Mucosa of rectum (tissue), 2 donors: ENCODE measurements at regions not wholly inside any gene's neighbourhood (a gene's known extent, or its start where the extent isn't known, plus 50 kb on each side); places are given as distances from the start of the nearest gene placed in this dataset.
"Not testable (repeated sequence)": the region's sequence is repeated elsewhere in the genome, so short reads cannot be mapped to it uniquely, and the experiment has no call there.

Experiments
- H3K27ac ChIP-seq, 2 donors: one replicate each; pipeline ENCODE4 v1.7.0; 2013; ENCODE audit warnings: inconsistent platforms in 2 of 2, low read depth in 2 of 2, low read length in 2 of 2
- H3K27me3 ChIP-seq, 2 donors: one replicate each; pipeline ENCODE4 v1.7.0; 2013; ENCODE audit warnings: low read length in 2 of 2; ENCODE audit not compliant: control insufficient read depth in 2 of 2, insufficient read depth in 2 of 2
- H3K36me3 ChIP-seq, 2 donors: one replicate each; pipeline ENCODE4 v1.7.0; 2013; ENCODE audit warnings: low read length in 2 of 2; ENCODE audit not compliant: control insufficient read depth in 2 of 2, insufficient read depth in 2 of 2
- H3K4me1 ChIP-seq, 2 donors: one replicate each; pipeline ENCODE4 v1.7.0; 2013; ENCODE audit warnings: low read length in 2 of 2, mild to moderate bottlenecking in 1 of 2; ENCODE audit not compliant: control insufficient read depth in 2 of 2, insufficient read depth in 2 of 2
- H3K4me3 ChIP-seq, 2 donors: one replicate each; pipeline ENCODE4 v1.7.0; 2013; ENCODE audit warnings: low read length in 2 of 2
- H3K9ac ChIP-seq, 2 donors: one replicate each; pipeline ENCODE4 v1.7.0; 2013; ENCODE audit warnings: low read length in 2 of 2, low read depth in 1 of 2, mild to moderate bottlenecking in 1 of 2
- H3K9me3 ChIP-seq, 2 donors: one replicate each; pipeline ENCODE4 v1.7.0; 2013; ENCODE audit warnings: low read length in 2 of 2; ENCODE audit not compliant: control insufficient read depth in 2 of 2
- donor health status: healthy.
- donor health status: Normal muscosa, but diverticular disease.

GRCh38 chrX:77223046-77223445 lies 224.1 kb upstream of the FGF16 start:
- no peak overlapping the region for H3K9ac ChIP-seq
- no peaks in the 10 kb centered on the region for H3K36me3 ChIP-seq
- H3K27me3 ChIP-seq, result no peaks in the 10 kb centered on the region
- no peaks in the 10 kb centered on the region for H3K9me3 ChIP-seq
- H3K27ac ChIP-seq, result no peak overlapping the region
- H3K4me1 ChIP-seq, result no peaks in the 10 kb centered on the region
- H3K4me3 ChIP-seq, result no peak overlapping the region

DNA sequence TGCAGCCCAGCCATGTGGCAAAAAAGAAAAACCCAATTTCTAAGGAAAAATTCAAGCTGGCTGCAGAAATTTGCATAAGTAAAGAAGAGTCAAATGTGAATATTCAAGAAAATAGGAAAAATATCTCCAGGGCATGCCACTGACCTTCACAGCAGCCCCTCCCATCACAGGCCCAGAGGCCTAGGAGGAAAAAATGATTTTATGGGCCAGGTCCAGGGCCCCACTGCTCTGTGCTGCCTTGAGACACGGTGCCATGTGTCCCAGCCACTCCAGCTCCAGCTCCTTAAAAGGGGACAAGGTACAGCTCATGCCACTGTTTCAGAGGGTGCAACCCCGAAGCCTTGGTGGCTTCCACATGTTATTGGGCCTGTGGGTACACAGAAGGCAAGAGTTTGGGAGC lies 182.7 kb upstream of the FGF16 start:
- no peak overlapping the region for H3K9ac ChIP-seq
- peaks cover 1 to 3% of the 10 kb centered on the region in 2 donors for H3K9me3 ChIP-seq

GRCh38 chrX:77275392-77275791 lies 171.8 kb upstream of the FGF16 start:
- H3K4me1 ChIP-seq, result no peaks in the 10 kb centered on the region
- no peak overlapping the region for H3K9ac ChIP-seq
- H3K27ac ChIP-seq, result no peak overlapping the region
- no peak overlapping the region for H3K4me3 ChIP-seq
- no peaks in the 10 kb centered on the region for H3K36me3 ChIP-seq
- H3K27me3 ChIP-seq, result no peaks in the 10 kb centered on the region
- H3K9me3 ChIP-seq, result no peaks in the 10 kb centered on the region

More for the DNA sequence above, 182.7 kb upstream of the FGF16 start:
- H3K27me3 ChIP-seq, result no peaks in the 10 kb centered on the region
- no peaks in the 10 kb centered on the region for H3K4me1 ChIP-seq
- H3K4me3 ChIP-seq, result no peak overlapping the region
- no peak overlapping the region for H3K27ac ChIP-seq
- H3K36me3 ChIP-seq, result no peaks in the 10 kb centered on the region

- H3K4me3 ChIP-seq, result no peak overlapping the region
Measured at GRCh38 chrX:77276742-77277141, 170.4 kb upstream of the FGF16 start.

DNA sequence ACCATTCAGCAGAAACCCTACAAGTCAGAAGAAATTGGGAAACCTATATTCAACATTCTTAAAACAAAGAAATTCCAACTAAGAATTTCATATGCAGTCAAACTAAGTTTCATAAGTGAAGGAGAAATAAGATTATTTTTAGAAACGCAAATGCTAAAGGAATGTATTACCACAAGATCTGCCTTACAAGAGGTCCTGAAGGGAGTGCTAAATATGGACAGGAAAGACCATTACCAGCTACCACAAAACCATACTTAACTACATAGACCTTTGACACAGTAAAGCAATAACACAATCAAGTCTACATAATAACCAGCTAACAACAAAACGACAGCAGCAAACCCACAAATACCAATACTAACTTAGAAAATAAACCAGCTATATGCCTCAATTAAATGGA lies 169.3 kb upstream of the FGF16 start:
- H3K36me3 ChIP-seq, result no peaks in the 10 kb centered on the region
- H3K4me1 ChIP-seq, result no peaks in the 10 kb centered on the region
- H3K27me3 ChIP-seq, result no peaks in the 10 kb centered on the region
- no peak overlapping the region for H3K9ac ChIP-seq
- no peak overlapping the region for H3K4me3 ChIP-seq
- no peak overlapping the region for H3K27ac ChIP-seq
- peaks cover 0 to 1% of the 10 kb centered on the region in 2 donors for H3K9me3 ChIP-seq

More at GRCh38 chrX:77276742-77277141, 170.4 kb upstream of the FGF16 start:
- Histone ChIP-seq H3K4me1 (no peaks in the 10 kb centered on the region), H3K9me3 (no peaks in the 10 kb centered on the region), H3K27ac (no peak overlapping the region), H3K36me3 (no peaks in the 10 kb centered on the region), H3K9ac (no peak overlapping the region), H3K27me3 (no peaks in the 10 kb centered on the region)

DNA sequence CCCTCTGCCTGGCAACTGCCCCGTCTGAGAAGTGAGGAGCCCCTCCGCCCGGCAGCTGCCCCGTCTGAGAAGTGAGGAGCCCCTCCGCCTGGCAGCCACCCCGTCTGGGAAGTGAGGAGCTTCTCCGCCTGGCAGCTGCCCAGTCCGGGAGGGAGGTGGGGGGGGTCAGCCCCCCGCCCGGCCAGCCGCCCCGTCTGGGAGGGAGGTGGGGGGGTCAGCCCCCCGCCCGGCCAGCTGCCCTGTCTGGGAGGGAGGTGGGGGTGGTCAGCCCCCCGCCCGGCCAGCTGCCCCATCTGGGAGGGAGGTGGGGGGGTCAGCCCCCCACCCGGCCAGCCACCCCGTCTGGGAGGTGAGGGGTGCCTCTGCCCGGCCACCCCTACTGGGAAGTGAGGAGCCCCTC lies 167.8 kb upstream of the FGF16 start:
- not testable (repeated sequence) for H3K36me3 ChIP-seq, H3K4me1 ChIP-seq

DNA sequence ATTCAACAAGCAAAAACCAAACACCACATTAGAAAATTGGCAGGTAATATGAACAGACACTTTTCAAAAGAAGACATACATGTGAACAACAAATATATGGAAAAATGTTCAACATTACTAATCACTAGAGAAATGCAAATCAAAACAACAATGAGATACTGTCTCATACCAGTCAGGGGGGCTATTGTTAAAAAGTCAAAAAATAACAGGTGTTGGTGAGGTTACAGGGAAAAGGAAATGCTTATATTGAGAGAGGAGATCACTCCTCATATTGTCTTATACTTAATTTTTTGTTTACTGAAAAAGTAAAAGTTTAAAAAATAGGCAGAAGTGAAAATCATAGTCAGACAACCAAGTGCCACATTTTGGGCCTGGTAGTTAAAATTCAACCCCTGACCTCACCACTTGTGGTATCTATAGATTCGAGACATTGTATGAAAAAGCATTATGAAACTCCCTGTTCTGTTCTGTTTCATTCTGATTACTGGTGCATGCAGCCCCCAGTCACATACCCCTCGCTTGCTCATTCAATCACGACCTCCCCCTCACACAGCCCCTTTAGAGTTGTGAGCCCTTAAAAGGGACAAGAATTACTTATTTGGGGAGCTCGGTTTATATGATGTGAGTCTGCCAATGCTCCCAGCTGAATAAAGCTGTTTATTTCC lies 153.7 kb upstream of the FGF16 start:
- no peak overlapping the region for H3K4me3 ChIP-seq
- H3K9me3 ChIP-seq, result no peaks in the 10 kb centered on the region
- H3K27ac ChIP-seq, result no peak overlapping the region
- no peaks in the 10 kb centered on the region for H3K4me1 ChIP-seq
- H3K27me3 ChIP-seq, result no peaks in the 10 kb centered on the region
- no peak overlapping the region for H3K9ac ChIP-seq
- no peaks in the 10 kb centered on the region for H3K36me3 ChIP-seq

More for the DNA sequence above, 167.8 kb upstream of the FGF16 start:
- H3K9ac ChIP-seq, H3K27me3 ChIP-seq, H3K27ac ChIP-seq, H3K9me3 ChIP-seq, H3K4me3 ChIP-seq: not testable (repeated sequence)

DNA sequence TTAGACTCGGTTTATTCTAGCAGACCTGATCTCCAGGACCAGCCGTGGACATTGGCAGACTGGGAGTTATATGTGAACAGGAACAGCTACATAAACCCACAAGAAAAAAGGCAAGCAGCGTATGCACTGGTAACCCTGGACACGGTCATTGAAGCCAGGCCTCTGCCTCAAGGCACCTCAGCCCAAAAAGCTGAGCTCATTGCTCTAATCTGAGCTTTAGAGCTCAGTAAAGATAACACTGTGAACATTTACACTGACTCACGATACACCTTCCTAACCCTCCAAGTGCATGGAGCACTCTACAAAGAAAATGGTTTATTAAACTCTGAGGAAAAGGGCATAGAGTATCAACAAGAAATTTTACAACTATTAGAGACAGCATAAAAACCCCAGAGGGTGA lies 148.9 kb upstream of the FGF16 start:
- Histone ChIP-seq H3K36me3 (no peaks in the 10 kb centered on the region), H3K27me3 (no peaks in the 10 kb centered on the region), H3K4me3 (no peak overlapping the region), H3K9me3 (no peaks in the 10 kb centered on the region), H3K4me1 (no peaks in the 10 kb centered on the region), H3K9ac (no peak overlapping the region), H3K27ac (no peak overlapping the region)

DNA sequence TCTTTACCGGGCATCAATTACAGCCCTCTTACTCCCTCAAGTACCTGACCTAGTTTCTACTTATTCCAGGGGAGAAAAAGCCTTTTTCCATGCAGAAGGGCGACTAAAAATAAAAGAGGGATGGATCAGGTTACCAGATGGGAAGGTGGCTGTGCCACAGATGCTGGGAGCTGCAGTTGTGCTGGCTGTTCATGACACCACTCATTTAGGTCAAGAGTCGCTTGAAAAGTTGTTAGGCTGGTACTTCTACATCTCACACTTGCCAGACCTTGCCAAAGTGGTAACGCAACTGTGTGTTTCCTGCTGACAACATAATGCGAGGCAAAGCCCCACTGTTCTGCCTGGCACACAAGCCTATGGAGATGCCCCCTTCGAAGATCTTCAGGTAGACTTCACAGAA lies 148.4 kb upstream of the FGF16 start:
- Histone ChIP-seq H3K36me3 (no peaks in the 10 kb centered on the region), H3K4me1 (no peaks in the 10 kb centered on the region), H3K27ac (no peak overlapping the region), H3K9me3 (peaks cover 0 to 3% of the 10 kb centered on the region in 2 donors), H3K9ac (no peak overlapping the region), H3K27me3 (no peaks in the 10 kb centered on the region), H3K4me3 (no peak overlapping the region)

- H3K4me1 ChIP-seq, result no peaks in the 10 kb centered on the region
- no peak overlapping the region for H3K4me3 ChIP-seq
- peaks cover 0 to 5% of the 10 kb centered on the region in 2 donors for H3K9me3 ChIP-seq
- H3K36me3 ChIP-seq, result no peaks in the 10 kb centered on the region
- H3K27ac ChIP-seq, result no peak overlapping the region
- no peaks in the 10 kb centered on the region for H3K27me3 ChIP-seq
- no peak overlapping the region for H3K9ac ChIP-seq
Measured at GRCh38 chrX:77299549-77299948, 147.6 kb upstream of the FGF16 start.

GRCh38 chrX:77342004-77342403 lies 105.2 kb upstream of the FGF16 start:
- H3K36me3 ChIP-seq, result no peaks in the 10 kb centered on the region
- no peaks in the 10 kb centered on the region for H3K9me3 ChIP-seq
- no peaks in the 10 kb centered on the region for H3K4me1 ChIP-seq
- no peak overlapping the region for H3K4me3 ChIP-seq
- H3K27ac ChIP-seq, result no peak overlapping the region
- H3K27me3 ChIP-seq, result no peaks in the 10 kb centered on the region
- no peak overlapping the region for H3K9ac ChIP-seq
